ENCODE measurements at regions not wholly inside any gene's neighbourhood (a gene's known extent, or its start where the extent isn't known, plus 50 kb on each side); places are given as distances from the start of the nearest gene placed in this dataset.
"Not testable (repeated sequence)": the region's sequence is repeated elsewhere in the genome, so short reads cannot be mapped to it uniquely, and the experiment has no call there.

DNA sequence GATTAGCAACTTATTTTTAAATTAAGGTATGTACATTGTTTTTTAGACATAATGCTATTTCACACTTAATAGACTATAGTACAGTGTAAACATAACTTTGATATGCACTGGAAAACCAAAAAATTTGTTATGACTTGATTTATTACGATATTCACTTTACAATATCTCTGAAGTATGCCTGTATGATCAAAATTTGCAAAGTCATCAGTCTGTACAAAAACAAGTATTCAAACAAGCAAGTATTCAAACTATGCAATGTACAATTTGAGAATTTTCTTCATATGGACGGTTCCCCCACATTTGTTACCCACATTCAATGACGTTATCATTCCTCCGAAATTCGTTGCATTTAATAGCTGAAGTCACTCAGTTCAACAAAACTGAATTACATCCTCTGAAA is 147.9 kb downstream of the AVL9 start:
- Histone ChIP-seq H3K27me3 (no peaks in the 10 kb centered on the region), H3K36me3 (no peaks in the 10 kb centered on the region), H3K9me3 (no peaks in the 10 kb centered on the region), H3K4me3 (no peak overlapping the region), H3K4me1 (no peaks in the 10 kb centered on the region), H3K27ac (no peak overlapping the region)
- no peak for DNase-seq
- in situ Hi-C loops (cut with MboI; ENCODE audit: low pct_ligation_motif_present in 1 of 4, low pct_unique_long_range_greater_than_20kb in 1 of 4, low sequenced_read_pairs in 3 of 4) = no loop called here
- no peak for TF ChIP-seq EP300 (IDR thresholded peaks at IDR 0.05; ENCODE audit: low read depth)
- TF ChIP-seq, protein P1, sequence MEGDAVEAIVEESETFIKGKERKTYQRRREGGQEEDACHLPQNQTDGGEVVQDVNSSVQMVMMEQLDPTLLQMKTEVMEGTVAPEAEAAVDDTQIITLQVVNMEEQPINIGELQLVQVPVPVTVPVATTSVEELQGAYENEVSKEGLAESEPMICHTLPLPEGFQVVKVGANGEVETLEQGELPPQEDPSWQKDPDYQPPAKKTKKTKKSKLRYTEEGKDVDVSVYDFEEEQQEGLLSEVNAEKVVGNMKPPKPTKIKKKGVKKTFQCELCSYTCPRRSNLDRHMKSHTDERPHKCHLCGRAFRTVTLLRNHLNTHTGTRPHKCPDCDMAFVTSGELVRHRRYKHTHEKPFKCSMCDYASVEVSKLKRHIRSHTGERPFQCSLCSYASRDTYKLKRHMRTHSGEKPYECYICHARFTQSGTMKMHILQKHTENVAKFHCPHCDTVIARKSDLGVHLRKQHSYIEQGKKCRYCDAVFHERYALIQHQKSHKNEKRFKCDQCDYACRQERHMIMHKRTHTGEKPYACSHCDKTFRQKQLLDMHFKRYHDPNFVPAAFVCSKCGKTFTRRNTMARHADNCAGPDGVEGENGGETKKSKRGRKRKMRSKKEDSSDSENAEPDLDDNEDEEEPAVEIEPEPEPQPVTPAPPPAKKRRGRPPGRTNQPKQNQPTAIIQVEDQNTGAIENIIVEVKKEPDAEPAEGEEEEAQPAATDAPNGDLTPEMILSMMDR (IDR thresholded peaks at IDR 0.05) = no peak
- no peak for TF ChIP-seq POLR2AphosphoS5 (IDR thresholded peaks at IDR 0.05)
- TF ChIP-seq POLR2A (IDR thresholded peaks at IDR 0.05) = no peak
- intact Hi-C loops (cut with DNase I; ENCODE audit: low total_unique reads) = no loop called here
- 91 to 93% methylated on average over 5 of the region's 5 CpGs for WGBS, 2 donors (ENCODE audit: low coverage in 1 of 2)

DNA sequence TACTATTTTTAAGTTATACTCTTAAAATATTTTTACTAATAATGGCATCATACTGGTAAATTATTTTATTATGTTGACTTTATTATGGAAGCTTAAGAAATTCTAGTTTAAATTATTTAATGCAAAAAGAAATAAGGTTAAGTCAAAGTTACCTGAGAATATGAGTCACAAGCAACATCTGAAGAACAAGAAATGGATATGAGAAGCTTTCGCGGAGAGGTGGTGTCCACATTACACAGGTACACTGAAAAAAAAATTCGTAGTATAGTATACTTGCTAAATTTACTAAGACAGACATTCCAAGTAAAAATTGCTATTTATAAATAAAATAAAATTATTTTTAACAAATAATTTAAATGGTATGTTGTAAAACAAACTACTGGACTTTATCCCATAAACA is 143.8 kb downstream of the AVL9 start:
- Histone ChIP-seq H3K9me3 (no peaks in the 10 kb centered on the region), H3K4me1 (no peaks in the 10 kb centered on the region), H3K36me3 (no peaks in the 10 kb centered on the region), H3K27me3 (no peaks in the 10 kb centered on the region), H3K4me3 (no peak overlapping the region), H3K27ac (no peak overlapping the region)
- in situ Hi-C loops (cut with MboI; ENCODE audit: low pct_ligation_motif_present in 1 of 4, low pct_unique_long_range_greater_than_20kb in 1 of 4, low sequenced_read_pairs in 3 of 4) = no loop called here
- WGBS, 2 donors (ENCODE audit: low coverage in 1 of 2) = 72 to 87% methylated on average over 3 of the region's 3 CpGs
- intact Hi-C loops (cut with DNase I; ENCODE audit: low total_unique reads) = no loop called here
- DNase-seq = no peak
- TF ChIP-seq POLR2AphosphoS5 (IDR thresholded peaks at IDR 0.05) (no peak), POLR2A (IDR thresholded peaks at IDR 0.05) (no peak)
- TF ChIP-seq, protein P1 (IDR thresholded peaks at IDR 0.05) = no peak

DNA sequence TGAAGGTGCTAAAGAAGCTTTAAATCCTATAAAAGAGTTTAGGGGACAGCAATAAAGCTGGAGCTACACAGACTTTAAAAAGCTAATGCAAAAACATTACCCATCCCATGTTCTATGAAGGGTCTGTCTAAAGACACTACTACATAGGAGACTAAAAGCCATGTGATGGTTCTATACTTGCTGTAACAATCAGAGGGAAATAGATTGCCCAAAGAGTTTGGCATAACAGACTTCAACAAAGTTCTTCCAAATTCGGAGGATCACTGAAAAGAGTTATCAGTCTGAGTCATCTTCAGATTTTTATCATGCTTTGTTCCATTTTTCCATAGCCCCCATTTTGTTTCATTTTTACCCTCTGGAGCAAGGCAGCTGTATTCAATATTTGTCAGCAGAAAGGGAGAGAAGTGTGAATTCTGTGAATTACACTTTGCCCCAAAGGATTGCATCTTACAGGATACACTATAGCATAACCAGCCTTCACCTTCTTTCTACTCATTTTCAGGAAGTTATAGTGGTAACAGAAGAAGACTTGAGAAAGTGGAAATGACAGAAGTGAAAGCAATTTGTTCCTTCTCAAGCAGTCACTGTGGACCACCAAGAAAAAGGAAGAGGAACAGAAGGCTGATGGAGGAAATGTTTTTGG is 143.3 kb downstream of the AVL9 start:
- in situ Hi-C loops (cut with MboI; ENCODE audit: low pct_ligation_motif_present in 1 of 4, low pct_unique_long_range_greater_than_20kb in 1 of 4, low sequenced_read_pairs in 3 of 4); H3K4me3 ChIP-seq; H3K36me3 ChIP-seq; DNase-seq; H3K27me3 ChIP-seq; H3K27ac ChIP-seq; H3K9me3 ChIP-seq; H3K4me1 ChIP-seq; intact Hi-C loops (cut with DNase I; ENCODE audit: low total_unique reads): not testable (repeated sequence)
- 72 to 82% methylated on average over 1 of the region's 1 CpG for WGBS, 2 donors (ENCODE audit: low coverage in 1 of 2)

Small RNAs in the stretch of these regions (small RNA-seq; reads per million reads assigned to genes)
- gene AC018645.1 (0 reads per million in 4 donors), gene MIR550A2 (0 reads per million in 4 donors), gene RF00322 (0 reads per million in 4 donors)

All from transverse colon (tissue), 4 donors.